BE2C (cell line): ENCODE measurements at regions not wholly inside any gene's neighbourhood (a gene's known extent, or its start where the extent isn't known, plus 50 kb on each side); places are given as distances from the start of the nearest gene placed in this dataset.

ENCODE experiments used
- DNase-seq: peaks from one replicate; pipeline ENCODE4 v3.0.0-alpha.2; 2020
- H3K27me3 ChIP-seq: fragments of 250-450 bp; sonication (Bioruptor Pico); 2 replicates; pipeline ENCODE4 v1.5.1; 2020; ENCODE audit warnings: mild to moderate bottlenecking
- H3K36me3 ChIP-seq: fragments of 250-450 bp; sonication (Bioruptor Pico); 2 replicates; pipeline ENCODE4 v1.5.1; 2020; ENCODE audit warnings: mild to moderate bottlenecking
- H3K4me1 ChIP-seq: fragments of 250-450 bp; sonication (Bioruptor Pico); 2 replicates; pipeline ENCODE4 v1.5.1; 2020
- H3K4me3 ChIP-seq: 2 replicates; pipeline ENCODE4 v1.5.1; 2011; ENCODE audit warnings: low read depth, low read length
- H3K9me3 ChIP-seq: fragments of 250-450 bp; sonication (Bioruptor Pico); 2 replicates; pipeline ENCODE4 v1.5.1; 2020
- CTCF ChIP-seq: IDR thresholded peaks from 2 replicates; pipeline ENCODE4 v1.5.1; 2012; ENCODE audit warnings: mild to moderate bottlenecking, low read depth, low read length

- Histone ChIP-seq H3K4me1 (no peaks in the 10 kb centered on the region), H3K27me3 (no peaks in the 10 kb centered on the region), H3K4me3 (no peak overlapping the region), H3K36me3 (no peaks in the 10 kb centered on the region), H3K9me3 (no peaks in the 10 kb centered on the region)
- no peak for DNase-seq
- TF ChIP-seq CTCF: no peak
These were observed 695.0 kb upstream of the MAP3K7 start for GRCh38 chr6:91281901-91282300.

GRCh38 chr6:91280494-91280830, 693.6 kb upstream of the MAP3K7 start:
- no peaks in the 10 kb centered on the region for H3K4me1 ChIP-seq
- no peaks in the 10 kb centered on the region for H3K36me3 ChIP-seq
- H3K27me3 ChIP-seq: no peaks in the 10 kb centered on the region
- H3K4me3 ChIP-seq: no peak overlapping the region
- no peak for TF ChIP-seq CTCF
- no peak for DNase-seq
- H3K9me3 ChIP-seq: no peaks in the 10 kb centered on the region

GRCh38 chr6:91279740-91280493, 693.0 kb upstream of the MAP3K7 start:
- Histone ChIP-seq H3K4me1 (no peaks in the 10 kb centered on the region), H3K27me3 (no peaks in the 10 kb centered on the region), H3K36me3 (no peaks in the 10 kb centered on the region), H3K9me3 (no peaks in the 10 kb centered on the region), H3K4me3 (no peak overlapping the region)
- TF ChIP-seq CTCF: no peak
- no peak for DNase-seq

GRCh38 chr6:91278416-91278815, 691.5 kb upstream of the MAP3K7 start:
- no peak for TF ChIP-seq CTCF
- no peak overlapping the region for H3K4me3 ChIP-seq
- H3K4me1 ChIP-seq: no peaks in the 10 kb centered on the region
- H3K36me3 ChIP-seq: no peaks in the 10 kb centered on the region
- no peaks in the 10 kb centered on the region for H3K9me3 ChIP-seq
- DNase-seq: no peak
- no peaks in the 10 kb centered on the region for H3K27me3 ChIP-seq

GRCh38 chr6:91276315-91276714, 689.4 kb upstream of the MAP3K7 start:
- TF ChIP-seq CTCF: peak; percentile 68
- Histone ChIP-seq H3K4me1 (no peaks in the 10 kb centered on the region), H3K27me3 (no peaks in the 10 kb centered on the region), H3K36me3 (no peaks in the 10 kb centered on the region), H3K4me3 (no peak overlapping the region), H3K9me3 (no peaks in the 10 kb centered on the region)
- DNase-seq: no peak

- Histone ChIP-seq H3K4me3 (no peak overlapping the region), H3K9me3 (no peaks in the 10 kb centered on the region), H3K4me1 (no peaks in the 10 kb centered on the region), H3K36me3 (no peaks in the 10 kb centered on the region), H3K27me3 (no peaks in the 10 kb centered on the region)
- DNase-seq: peak; percentile 37
- no peak for TF ChIP-seq CTCF
These were observed 686.9 kb upstream of the MAP3K7 start for GRCh38 chr6:91273729-91274128.
